ENCODE measurements at regions not wholly inside any gene's neighbourhood (a gene's known extent, or its start where the extent isn't known, plus 50 kb on each side); places are given as distances from the start of the nearest gene placed in this dataset.
A peak's percentile ranks its signal among the peaks of the same experiment; 100 is the strongest.

- TF ChIP-seq RAD21 (IDR thresholded peaks at IDR 0.05; ENCODE audit: low read depth) (no peak), USF1 (IDR thresholded peaks at IDR 0.05) (no peak), TEAD4 (IDR thresholded peaks at IDR 0.05) (no peak), FOXM1 (IDR thresholded peaks at IDR 0.05; ENCODE audit: borderline replicate concordance, low read depth) (no peak), YY1 (IDR thresholded peaks at IDR 0.05; ENCODE audit: low read depth) (no peak), REST (IDR thresholded peaks at IDR 0.05; ENCODE audit: low read depth) (no peak), CEBPB (IDR thresholded peaks at IDR 0.05) (no peak), TAF1 (IDR thresholded peaks at IDR 0.05; ENCODE audit: low read depth) (no peak), ZBTB7A (IDR thresholded peaks at IDR 0.05; ENCODE audit: low read depth) (no peak), TCF12 (IDR thresholded peaks at IDR 0.05; ENCODE audit: low read depth) (no peak), EGR1 (IDR thresholded peaks at IDR 0.05) (no peak), NFIC (IDR thresholded peaks at IDR 0.05) (no peak), EP300 (IDR thresholded peaks at IDR 0.05; ENCODE audit: borderline replicate concordance) (no peak)
Measured at GRCh38 chr5:17005107-17005828, 69.2 kb upstream of the MYO10 start.

GRCh38 chr5:17012289-17012688 is 76.2 kb upstream of the MYO10 start:
- no peak for TF ChIP-seq TEAD4 (IDR thresholded peaks at IDR 0.05)
- no peak for TF ChIP-seq ZBTB7A (IDR thresholded peaks at IDR 0.05; ENCODE audit: low read depth)
- no peak for TF ChIP-seq FOXM1 (IDR thresholded peaks at IDR 0.05; ENCODE audit: borderline replicate concordance, low read depth)
- TF ChIP-seq MAX (IDR thresholded peaks at IDR 0.05): no peak
- no peak for TF ChIP-seq TCF12 (IDR thresholded peaks at IDR 0.05; ENCODE audit: low read depth)

- TF ChIP-seq CEBPB (IDR thresholded peaks at IDR 0.05) (no peak), EGR1 (IDR thresholded peaks at IDR 0.05) (no peak), REST (IDR thresholded peaks at IDR 0.05; ENCODE audit: low read depth) (no peak)
Measured at GRCh38 chr5:17014686-17015085, 78.6 kb upstream of the MYO10 start.

- TF ChIP-seq USF1 (IDR thresholded peaks at IDR 0.05) (no peak), EP300 (IDR thresholded peaks at IDR 0.05; ENCODE audit: borderline replicate concordance) (no peak), CEBPB (IDR thresholded peaks at IDR 0.05) (no peak), ZBTB7A (IDR thresholded peaks at IDR 0.05; ENCODE audit: low read depth) (no peak), YY1 (IDR thresholded peaks at IDR 0.05; ENCODE audit: low read depth) (no peak), TCF12 (IDR thresholded peaks at IDR 0.05; ENCODE audit: low read depth) (no peak), TEAD4 (IDR thresholded peaks at IDR 0.05) (no peak), TAF1 (IDR thresholded peaks at IDR 0.05; ENCODE audit: low read depth) (no peak), CREB1 (IDR thresholded peaks at IDR 0.05; ENCODE audit: low read depth) (no peak)
Measured at GRCh38 chr5:17018871-17019270, 82.8 kb upstream of the MYO10 start.

- no peak for TF ChIP-seq EP300 (IDR thresholded peaks at IDR 0.05; ENCODE audit: borderline replicate concordance)
- TF ChIP-seq CEBPB (IDR thresholded peaks at IDR 0.05): 0 out of 2 replicates have a peak, but pooled peaks have one; percentile 22
Measured at GRCh38 chr5:17019324-17019723, 83.2 kb upstream of the MYO10 start.

- no peak for TF ChIP-seq CEBPB (IDR thresholded peaks at IDR 0.05)
- no peak for TF ChIP-seq EP300 (IDR thresholded peaks at IDR 0.05; ENCODE audit: borderline replicate concordance)
- TF ChIP-seq EGR1 (IDR thresholded peaks at IDR 0.05): no peak
- no peak for TF ChIP-seq TCF12 (IDR thresholded peaks at IDR 0.05; ENCODE audit: low read depth)
- TF ChIP-seq USF1 (IDR thresholded peaks at IDR 0.05): no peak
Measured at GRCh38 chr5:17020678-17021601, 84.9 kb upstream of the MYO10 start.

All from Ishikawa (cell line).